C1 segment of cervical spinal cord (tissue), 14 donors: ENCODE measurements at regions not wholly inside any gene's neighbourhood (a gene's known extent, or its start where the extent isn't known, plus 50 kb on each side); places are given as distances from the start of the nearest gene placed in this dataset.
"Not testable (repeated sequence)": the region's sequence is repeated elsewhere in the genome, so short reads cannot be mapped to it uniquely, and the experiment has no call there.

ENCODE experiments used
- DNase-seq, 14 donors: peaks; one replicate each; lab custom pipeline; 2025; lab: John Stamatoyannopoulos, UW

DNA sequence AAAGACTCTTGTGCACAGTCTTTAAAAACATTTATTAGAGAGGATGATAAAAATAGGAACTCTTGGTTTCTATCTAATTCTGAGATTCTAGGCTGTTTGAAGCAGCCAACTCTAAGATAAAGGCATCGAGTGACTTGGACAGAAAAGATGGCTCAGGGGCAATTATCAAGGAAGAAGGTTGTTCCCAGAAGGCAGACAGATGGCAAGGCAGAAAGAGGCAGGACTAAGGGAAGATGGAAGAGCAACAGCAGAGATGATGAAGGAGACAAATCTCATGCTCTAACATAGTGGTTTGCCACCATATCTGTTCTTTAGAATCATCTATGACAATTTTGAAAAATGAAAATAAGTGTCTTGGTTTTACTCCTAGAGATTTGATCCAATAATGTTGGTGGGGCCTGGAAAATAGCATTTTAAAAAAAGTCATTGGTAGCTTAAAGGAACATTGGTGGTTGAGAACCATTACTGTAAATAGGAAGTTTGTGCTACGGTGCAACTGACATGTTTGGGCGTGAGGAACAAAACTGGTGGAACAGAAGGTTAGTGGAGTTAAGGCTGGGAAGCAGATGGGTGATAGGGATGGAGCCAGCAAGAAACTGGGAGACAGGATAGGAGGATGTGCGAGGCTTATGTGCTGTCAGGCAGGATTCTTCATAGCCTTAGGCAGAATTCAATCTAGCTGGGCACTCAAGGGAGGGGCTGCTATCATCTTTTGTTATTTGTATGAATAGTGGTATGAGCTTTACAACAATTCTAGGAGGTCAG lies 751.1 kb downstream of the DHX35 start:
- DNase-seq, result no peak

GRCh38 chr20:39706184-39706663 lies 744.1 kb downstream of the DHX35 start:
- DNase-seq, result no peak

GRCh38 chr20:39705032-39705431 lies 742.9 kb downstream of the DHX35 start:
- no peak for DNase-seq

GRCh38 chr20:39703357-39703756 lies 741.2 kb downstream of the DHX35 start:
- not testable (repeated sequence) for DNase-seq

- no peak for DNase-seq
Observed at GRCh38 chr20:39702701-39703349, 740.7 kb downstream of the DHX35 start.

- DNase-seq, result no peak
Observed at GRCh38 chr20:39700528-39700927, 738.4 kb downstream of the DHX35 start.

- DNase-seq, result no peak
Observed at GRCh38 chr20:39699166-39699725, 737.1 kb downstream of the DHX35 start.

DNA sequence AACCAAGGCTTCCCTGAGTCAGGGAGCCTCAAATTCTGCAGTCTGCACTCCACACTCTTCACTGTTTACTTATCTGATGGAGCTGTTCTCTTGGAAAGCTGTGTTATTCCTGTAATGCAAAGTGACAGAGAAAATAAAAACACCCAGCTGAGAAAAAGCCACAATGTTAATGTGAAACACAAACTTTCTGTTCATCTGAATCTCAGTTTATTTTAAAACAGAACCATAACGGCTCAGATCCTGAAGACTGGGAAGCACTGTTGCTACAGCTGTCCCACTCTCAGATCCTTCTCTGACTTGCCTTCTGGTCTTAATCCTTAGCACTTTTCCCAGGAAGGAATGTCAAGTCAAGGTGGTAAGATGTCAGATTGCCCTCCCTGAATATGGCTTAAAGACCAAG lies 736.6 kb downstream of the DHX35 start:
- no peak for DNase-seq

DNA sequence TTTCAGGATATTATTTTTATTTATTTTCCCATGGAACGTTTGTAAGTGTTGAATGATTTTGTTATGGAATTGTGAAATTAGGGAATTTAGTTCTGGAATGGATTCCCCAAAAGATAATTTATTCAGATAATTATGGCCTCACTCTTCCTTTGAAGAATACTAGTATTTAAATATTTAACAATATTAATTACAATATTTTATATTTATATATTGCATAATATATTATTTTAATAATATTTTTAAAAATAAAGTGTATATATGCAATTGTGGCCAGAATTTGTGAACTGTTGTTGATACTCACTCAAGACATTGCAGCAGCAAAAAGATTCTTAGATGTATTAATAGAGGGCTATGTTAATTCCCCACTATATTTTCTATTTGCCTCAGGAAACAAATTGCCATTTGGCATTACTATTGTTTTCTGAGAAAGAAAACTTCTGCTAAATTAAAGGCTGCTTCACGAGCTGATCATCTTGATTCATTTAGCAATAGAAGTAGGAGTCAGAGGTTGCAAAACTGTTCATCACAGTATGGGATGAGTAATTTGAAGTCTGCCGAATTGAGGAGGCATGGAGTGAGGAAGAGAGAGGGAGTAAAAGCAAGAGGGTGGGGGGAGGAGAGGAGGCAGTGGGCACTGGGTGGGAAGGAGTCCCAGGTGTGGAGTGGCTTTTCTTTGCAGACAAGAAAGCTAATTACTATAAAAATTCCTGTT lies 729.2 kb downstream of the DHX35 start:
- DNase-seq, result no peak

DNA sequence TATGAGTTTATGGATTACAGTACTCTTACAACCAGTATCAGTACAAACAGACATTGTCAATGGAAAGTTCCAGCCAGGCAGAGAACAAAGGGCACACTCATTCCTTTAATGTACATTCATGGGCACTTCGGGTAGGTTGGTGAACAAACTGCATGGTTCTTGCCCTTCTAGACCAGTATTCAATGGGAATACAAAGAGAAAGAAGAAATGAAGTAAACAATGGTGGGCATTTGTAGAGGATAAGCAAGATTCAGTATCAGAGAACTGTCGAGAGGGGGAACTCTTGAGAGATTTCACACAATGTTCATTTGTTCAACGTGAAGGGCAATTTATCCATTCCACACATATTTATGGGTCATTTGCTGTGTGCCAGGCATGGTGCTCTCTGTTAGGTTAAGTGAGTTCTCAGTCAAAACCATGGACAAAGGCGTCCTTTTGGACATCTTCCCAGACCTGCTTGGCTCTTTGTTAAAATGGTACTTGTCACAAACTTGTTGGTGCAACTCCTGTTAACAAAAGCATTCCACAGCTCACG lies 714.8 kb downstream of the DHX35 start:
- no peak for DNase-seq

GRCh38 chr20:39676241-39676640 lies 714.1 kb downstream of the DHX35 start:
- DNase-seq, result no peak

GRCh38 chr20:39674842-39675241 lies 712.7 kb downstream of the DHX35 start:
- no peak for DNase-seq

DNA sequence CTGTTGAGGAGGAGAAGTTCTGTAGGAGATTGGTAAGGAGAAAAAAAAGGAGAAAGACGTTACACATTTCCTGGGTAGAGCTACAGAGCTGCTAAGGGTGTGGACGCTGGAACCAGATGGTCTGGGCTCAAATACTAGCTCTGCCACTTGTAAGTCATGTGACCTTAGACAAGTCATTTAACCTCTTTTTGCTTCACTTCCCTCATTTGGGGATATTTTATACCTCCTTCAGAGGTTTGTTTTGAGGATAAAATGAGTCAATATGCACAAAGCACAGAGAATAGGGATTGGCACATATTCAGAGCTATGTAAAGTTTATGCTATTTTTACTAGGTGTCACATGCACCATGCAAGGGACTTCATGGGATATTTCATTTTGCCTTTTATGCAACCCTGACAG lies 708.8 kb downstream of the DHX35 start:
- no peak for DNase-seq

DNA sequence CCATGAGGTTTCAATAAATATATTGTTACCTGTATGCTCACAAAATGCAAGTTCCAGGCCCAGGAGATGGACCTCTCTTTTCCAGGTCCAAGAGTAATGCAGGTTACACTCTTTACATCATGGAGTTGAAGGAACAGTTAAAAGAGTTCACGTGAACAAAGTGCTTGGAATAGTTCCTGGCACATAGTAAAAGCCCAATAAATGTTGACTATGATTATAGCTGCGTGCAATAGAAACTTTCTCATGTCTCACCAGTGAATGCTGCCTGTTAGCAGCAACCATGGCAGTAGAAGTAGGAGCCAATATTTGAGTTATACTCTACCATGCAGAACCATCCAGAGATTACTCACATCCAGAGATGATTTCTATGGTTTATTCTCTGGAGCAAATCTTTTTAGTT lies 707.5 kb downstream of the DHX35 start:
- no peak for DNase-seq

DNA sequence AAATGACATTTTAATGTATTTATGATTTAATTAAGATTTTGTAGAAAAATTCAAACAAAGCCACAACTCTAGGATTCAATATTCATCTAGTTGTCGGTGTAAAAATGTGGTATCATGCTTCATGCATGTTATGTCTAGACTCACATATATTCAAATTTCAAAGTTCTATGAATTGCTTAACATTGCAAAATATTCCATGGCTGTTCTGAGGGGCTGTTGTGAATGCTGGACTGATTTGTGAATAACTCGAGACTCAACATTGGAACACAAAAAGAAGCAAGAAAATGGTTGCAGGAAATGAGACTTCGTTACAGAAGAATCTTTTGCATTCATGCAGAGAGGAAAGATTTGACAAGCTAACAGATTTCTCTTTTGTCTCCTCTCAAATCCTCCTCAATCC lies 705.9 kb downstream of the DHX35 start:
- no peak for DNase-seq

DNA sequence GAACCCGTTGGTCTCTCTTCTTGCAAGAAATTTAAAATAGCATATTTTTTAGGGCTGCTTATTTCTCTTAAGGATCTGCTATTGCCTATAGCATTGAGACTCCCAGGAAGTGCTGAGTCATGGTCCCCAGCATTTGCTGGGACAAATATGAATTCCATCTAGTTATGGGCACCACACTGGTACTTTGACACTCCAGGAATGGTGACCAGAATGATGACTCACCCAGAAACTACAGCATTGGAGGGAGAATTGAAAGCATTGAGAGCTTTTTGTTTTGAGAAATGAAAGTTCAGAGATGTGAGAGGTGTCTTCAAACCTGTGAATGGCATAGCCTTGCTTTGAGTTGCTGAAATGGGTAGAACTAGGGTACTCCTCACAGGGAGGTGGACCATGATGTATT lies 699.7 kb downstream of the DHX35 start:
- DNase-seq, result no peak

DNA sequence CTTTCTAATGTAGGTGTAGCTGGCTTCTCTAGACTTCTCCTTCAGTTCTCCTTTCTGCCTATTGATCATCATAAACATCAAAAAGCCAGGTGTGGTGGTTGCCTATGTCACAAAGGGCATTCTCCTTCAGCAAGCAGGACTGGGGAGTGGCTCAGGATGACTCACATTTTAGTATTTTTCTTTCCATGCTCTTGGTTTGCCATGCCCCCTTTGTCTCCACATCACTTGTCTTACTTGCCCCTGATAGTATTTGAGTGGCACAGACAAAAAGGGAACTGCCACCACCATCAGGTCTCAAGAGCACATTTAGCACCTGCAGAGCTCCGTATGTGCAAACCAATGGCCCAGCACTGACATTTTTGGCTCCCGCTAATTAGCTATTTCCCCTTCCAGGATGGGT lies 698.8 kb downstream of the DHX35 start:
- DNase-seq, result no peak

DNA sequence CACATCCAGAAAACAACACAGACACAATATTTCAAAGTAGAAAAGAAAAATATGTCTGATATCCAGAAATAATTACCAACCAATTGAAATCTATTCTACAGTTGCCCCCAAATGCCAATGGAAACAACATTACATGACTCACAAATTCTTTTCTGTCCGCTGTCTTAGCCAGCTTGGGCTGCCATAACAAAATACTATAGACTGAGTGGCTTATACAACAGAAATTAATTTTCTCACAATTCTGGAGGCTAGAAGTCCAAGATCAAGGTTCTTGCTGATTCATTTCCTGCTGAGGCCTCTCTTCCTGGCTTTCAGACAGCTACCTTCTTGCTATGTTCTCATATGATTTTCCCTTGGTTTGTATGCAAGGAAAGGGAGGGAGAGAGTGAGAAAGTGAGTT lies 698.1 kb downstream of the DHX35 start:
- no peak for DNase-seq

- DNase-seq, result no peak
Observed at GRCh38 chr20:39658662-39659409, 696.7 kb downstream of the DHX35 start.

- DNase-seq, result no peak
Observed at GRCh38 chr20:39654171-39654570, 692.0 kb downstream of the DHX35 start.

DNA sequence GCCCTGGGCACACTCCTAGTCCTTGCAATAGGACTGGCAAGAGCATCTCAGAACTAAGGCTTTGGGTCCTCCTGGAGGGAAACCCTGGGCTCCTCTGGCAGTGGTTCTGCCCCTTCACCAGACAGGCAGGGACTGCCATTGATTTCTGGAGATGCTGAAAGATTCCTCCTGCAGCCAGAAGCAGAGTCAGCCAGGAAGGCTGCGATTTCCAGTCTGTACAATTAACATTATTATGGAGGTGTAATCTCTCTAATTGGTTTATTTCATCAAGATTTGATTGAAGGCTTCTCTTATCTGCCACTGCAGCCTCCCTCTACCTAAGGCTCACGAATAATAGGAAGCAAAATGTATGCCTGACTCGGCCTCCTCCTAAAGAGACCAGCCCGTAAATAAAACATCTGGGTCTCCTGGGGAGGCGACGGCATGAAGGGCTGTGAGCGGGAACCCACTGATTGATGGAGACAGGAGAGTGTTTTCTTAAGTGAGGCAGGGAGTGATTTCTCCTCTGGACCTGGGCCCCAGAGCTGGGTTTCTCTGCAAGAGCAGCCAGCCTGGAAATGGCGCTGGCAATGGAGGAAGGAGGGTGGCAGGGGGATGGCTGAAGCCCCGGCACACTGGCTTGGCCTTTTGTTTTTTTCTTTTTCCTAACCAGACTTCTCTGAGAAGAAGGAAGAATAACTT lies 689.6 kb downstream of the DHX35 start:
- no peak for DNase-seq
